ENCODE measurements at regions not wholly inside any gene's neighbourhood (a gene's known extent, or its start where the extent isn't known, plus 50 kb on each side); places are given as distances from the start of the nearest gene placed in this dataset.

- H3K9me3 ChIP-seq: no peaks in the 10 kb centered on the region
- peak; percentile 56 for DNase-seq
- H3K4me1 ChIP-seq: no peaks in the 10 kb centered on the region
- H3K4me3 ChIP-seq (ENCODE audit: low read depth, low read length): no peak overlapping the region
- H3K36me3 ChIP-seq: no peaks in the 10 kb centered on the region
- TF ChIP-seq CTCF (IDR thresholded peaks at IDR 0.05; ENCODE audit: low read depth, low read length): peak; percentile 83
- no peaks in the 10 kb centered on the region for H3K27me3 ChIP-seq
Measured at GRCh38 chr7:16078076-16078952, 343.0 kb downstream of the CRPPA start.

GRCh38 chr7:16071246-16071857 is 350.0 kb downstream of the CRPPA start:
- DNase-seq: peak; percentile 19
- Histone ChIP-seq H3K4me3 (ENCODE audit: low read depth, low read length) (no peak overlapping the region), H3K27me3 (peaks cover 11% of the 10 kb centered on the region), H3K9me3 (no peaks in the 10 kb centered on the region), H3K36me3 (no peaks in the 10 kb centered on the region), H3K4me1 (no peaks in the 10 kb centered on the region)
- TF ChIP-seq CTCF (IDR thresholded peaks at IDR 0.05; ENCODE audit: low read depth, low read length): peak; percentile 78

- H3K9me3 ChIP-seq: no peaks in the 10 kb centered on the region
- peaks cover 12% of the 10 kb centered on the region for H3K27me3 ChIP-seq
- H3K36me3 ChIP-seq: no peaks in the 10 kb centered on the region
- TF ChIP-seq CTCF (IDR thresholded peaks at IDR 0.05; ENCODE audit: low read depth, low read length): no peak
- no peak overlapping the region for H3K4me3 ChIP-seq (ENCODE audit: low read depth, low read length)
- no peak for DNase-seq
- H3K4me1 ChIP-seq: no peaks in the 10 kb centered on the region
Measured at GRCh38 chr7:16070806-16071205, 350.5 kb downstream of the CRPPA start.

- Histone ChIP-seq H3K9me3 (no peaks in the 10 kb centered on the region), H3K4me3 (ENCODE audit: low read depth, low read length) (no peak overlapping the region), H3K36me3 (no peaks in the 10 kb centered on the region), H3K4me1 (no peaks in the 10 kb centered on the region), H3K27me3 (peaks cover 12% of the 10 kb centered on the region)
- no peak for TF ChIP-seq CTCF (IDR thresholded peaks at IDR 0.05; ENCODE audit: low read depth, low read length)
- no peak for DNase-seq
Measured at GRCh38 chr7:16069998-16070397, 351.3 kb downstream of the CRPPA start.

- H3K27me3 ChIP-seq: peaks cover 18% of the 10 kb centered on the region
- no peaks in the 10 kb centered on the region for H3K4me1 ChIP-seq
- no peaks in the 10 kb centered on the region for H3K9me3 ChIP-seq
- no peak for TF ChIP-seq CTCF (IDR thresholded peaks at IDR 0.05; ENCODE audit: low read depth, low read length)
- H3K4me3 ChIP-seq (ENCODE audit: low read depth, low read length): no peak overlapping the region
- no peaks in the 10 kb centered on the region for H3K36me3 ChIP-seq
- DNase-seq: no peak
Measured at GRCh38 chr7:16068183-16068582, 353.2 kb downstream of the CRPPA start.

- H3K9me3 ChIP-seq: no peaks in the 10 kb centered on the region
- no peaks in the 10 kb centered on the region for H3K36me3 ChIP-seq
- H3K27me3 ChIP-seq: peaks cover 18% of the 10 kb centered on the region
- DNase-seq: no peak
- no peak overlapping the region for H3K4me3 ChIP-seq (ENCODE audit: low read depth, low read length)
- TF ChIP-seq CTCF (IDR thresholded peaks at IDR 0.05; ENCODE audit: low read depth, low read length): no peak
- no peaks in the 10 kb centered on the region for H3K4me1 ChIP-seq
Measured at GRCh38 chr7:16067711-16068110, 353.6 kb downstream of the CRPPA start.

All from BE2C (cell line).